GM19452 (cell line): ENCODE measurements at regions not wholly inside any gene's neighbourhood (a gene's known extent, or its start where the extent isn't known, plus 50 kb on each side); places are given as distances from the start of the nearest gene placed in this dataset.

Experiments
- ATAC-seq: cut with Tn5 transposase; IDR thresholded peaks from one replicate; pipeline ENCODE4 v1.9.1; 2021; ENCODE audit not compliant: unreplicated experiment

GRCh38 chr1:38301040-38301439, 254.4 kb upstream of the POU3F1 start:
- ATAC-seq: no peak

- no peak for ATAC-seq
Measured at GRCh38 chr1:38300616-38301015, 254.0 kb upstream of the POU3F1 start.

GRCh38 chr1:38297842-38298241, 251.2 kb upstream of the POU3F1 start:
- ATAC-seq: no peak

- no peak for ATAC-seq
Measured at GRCh38 chr1:38297246-38297645, 250.7 kb upstream of the POU3F1 start.

DNA sequence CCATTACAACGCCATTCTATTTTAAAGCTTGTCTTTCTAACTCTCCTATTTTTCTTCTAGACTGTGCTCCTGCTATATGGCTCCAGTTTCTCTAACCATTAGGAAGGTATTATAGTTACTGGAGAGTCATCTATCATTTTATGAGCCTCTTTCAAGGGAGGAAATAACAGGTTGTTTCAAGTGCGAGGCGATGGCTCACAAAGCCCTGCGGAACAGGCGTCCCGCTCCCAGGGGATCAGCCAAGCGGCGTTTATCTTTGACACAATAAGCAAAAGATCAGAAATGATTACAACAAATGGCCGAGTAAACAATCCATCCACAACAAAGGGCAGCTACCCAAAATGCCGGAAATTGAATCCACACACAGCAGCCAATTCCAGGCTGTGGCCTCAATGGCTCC, 249.5 kb upstream of the POU3F1 start:
- no peak for ATAC-seq

- ATAC-seq: no peak
Measured at GRCh38 chr1:38293567-38293966, 247.0 kb upstream of the POU3F1 start.

GRCh38 chr1:38292969-38293368, 246.4 kb upstream of the POU3F1 start:
- ATAC-seq: no peak

DNA sequence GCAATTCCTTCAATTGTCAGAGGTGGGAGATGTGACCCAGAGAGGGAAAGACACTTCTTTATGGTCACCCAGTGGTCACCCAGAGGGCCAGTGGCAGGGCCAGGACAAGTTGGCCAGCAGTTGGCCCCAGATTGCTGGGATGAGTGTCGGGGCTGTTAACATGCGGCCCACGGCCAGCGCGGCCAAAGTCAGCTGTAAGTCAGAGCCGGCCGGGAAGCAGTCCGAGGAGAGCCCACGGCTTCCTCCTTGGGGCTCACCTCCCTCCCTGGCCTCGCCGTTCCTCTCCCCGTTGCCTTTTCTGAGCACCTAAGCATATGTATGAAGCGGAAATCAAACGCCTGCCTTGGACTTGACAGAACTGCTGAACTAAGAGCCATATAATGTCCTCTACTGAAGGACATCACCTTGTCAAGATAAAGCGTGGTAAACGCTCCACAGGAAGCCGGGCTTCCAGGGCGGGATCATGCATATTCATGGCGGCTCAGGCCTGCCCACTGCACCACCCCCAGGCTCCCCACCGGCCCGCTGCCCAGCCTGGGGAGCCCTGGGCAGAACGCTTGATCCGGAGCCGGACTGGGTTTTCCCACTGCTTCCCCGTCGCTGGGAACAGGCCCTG, 245.4 kb upstream of the POU3F1 start:
- no peak for ATAC-seq

- ATAC-seq: no peak
Measured at GRCh38 chr1:38291336-38291735, 244.7 kb upstream of the POU3F1 start.

DNA sequence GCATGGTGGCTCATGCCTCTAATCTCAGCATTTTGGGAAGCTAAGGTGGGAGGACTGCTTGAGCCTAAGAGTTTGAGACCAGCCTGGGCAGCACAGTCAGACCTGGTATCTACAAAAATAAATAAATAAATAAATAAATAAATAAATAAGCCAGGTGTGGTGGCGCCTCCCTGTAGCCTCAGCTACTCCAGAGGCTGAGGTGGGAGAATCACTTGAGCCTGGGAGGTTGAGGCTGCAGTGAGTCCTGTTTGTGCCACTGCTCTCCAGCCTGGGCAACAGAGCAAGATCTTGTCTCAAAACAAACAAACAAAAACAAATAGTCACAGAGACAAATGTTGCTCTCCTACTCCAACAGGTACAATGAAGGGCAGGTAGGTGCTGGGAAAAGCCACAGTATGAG, 242.4 kb upstream of the POU3F1 start:
- ATAC-seq: no peak

- ATAC-seq: no peak
Measured at GRCh38 chr1:38287547-38287946, 241.0 kb upstream of the POU3F1 start.

DNA sequence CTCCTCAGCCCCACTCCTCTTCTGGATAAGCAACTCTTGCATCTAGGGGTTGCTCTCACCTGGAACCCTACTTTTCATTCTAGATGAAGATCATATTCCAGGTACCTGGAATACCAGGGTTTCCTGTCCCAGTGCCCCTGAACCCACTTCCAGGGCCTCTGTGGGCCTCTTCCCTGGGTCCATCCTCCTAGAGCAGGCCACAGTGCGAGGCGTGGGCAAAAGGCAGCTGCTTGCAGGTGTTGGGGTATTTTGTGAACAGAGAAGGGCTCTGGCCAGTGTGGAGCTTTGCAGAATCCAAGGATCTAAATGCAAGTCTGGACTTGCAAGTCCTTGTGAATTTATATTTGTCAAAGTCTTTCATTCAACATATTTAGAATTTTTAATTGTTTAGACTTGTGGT, 240.4 kb upstream of the POU3F1 start:
- ATAC-seq: no peak

GRCh38 chr1:38285807-38286530, 239.4 kb upstream of the POU3F1 start:
- no peak for ATAC-seq

DNA sequence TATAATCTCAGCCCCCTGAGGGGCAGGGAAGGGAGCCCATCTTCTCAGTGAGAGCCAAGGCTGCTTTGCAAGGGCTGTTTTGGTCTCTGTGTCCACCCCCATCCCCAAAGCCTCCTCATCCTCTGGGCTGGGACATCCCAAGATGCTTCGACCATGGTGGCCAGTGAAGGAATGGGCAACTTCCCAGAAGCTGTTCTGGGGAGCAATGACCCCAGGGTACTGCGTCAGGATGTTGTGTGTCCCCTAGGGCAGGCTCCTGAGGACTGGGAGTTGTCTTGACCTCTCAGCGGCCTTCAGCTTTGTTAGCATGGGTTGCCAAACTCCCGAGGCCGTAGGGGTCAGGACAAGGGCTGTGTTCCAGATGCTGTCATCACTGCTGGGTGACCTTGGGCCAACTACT, 238.4 kb upstream of the POU3F1 start:
- ATAC-seq: no peak

GRCh38 chr1:38283696-38284470, 237.3 kb upstream of the POU3F1 start:
- ATAC-seq: no peak

DNA sequence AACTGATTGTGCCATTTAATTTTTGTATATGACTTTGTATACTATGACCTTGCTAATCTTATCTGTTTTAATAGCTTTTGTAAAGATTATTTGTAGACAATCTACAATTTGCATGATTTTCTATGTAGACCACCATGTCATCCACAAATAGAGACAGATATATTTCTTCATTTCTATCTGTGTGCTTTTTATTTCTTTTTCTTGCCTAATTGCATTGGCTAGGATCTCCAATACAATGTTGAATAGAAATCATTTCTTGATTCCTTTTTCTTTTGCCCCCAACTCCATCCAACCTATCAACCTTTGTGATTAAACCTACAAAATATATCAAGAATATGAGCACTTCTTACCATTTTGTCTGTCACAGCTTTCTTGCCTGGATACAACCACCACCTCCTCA, 232.6 kb upstream of the POU3F1 start:
- no peak for ATAC-seq

- no peak for ATAC-seq
Measured at GRCh38 chr1:38277646-38278045, 231.1 kb upstream of the POU3F1 start.

DNA sequence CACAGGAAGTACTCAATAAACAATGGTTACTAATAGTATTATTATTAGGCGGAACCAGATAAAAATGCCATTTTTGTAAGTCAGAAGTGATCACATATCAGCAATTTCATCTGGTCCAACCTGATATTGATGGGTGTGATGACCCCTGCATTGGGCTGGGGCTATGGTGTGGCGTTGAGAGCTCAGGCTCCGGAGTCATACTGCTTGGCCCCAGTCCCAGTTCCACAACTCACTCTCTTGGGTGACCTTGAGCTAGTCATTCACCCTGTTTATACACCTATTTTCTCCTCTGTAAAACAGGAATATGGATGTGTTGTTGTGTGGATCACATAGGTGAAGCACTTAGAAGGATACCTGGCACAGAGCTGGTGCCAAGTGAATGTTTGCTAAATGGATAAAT, 229.4 kb upstream of the POU3F1 start:
- ATAC-seq: no peak

DNA sequence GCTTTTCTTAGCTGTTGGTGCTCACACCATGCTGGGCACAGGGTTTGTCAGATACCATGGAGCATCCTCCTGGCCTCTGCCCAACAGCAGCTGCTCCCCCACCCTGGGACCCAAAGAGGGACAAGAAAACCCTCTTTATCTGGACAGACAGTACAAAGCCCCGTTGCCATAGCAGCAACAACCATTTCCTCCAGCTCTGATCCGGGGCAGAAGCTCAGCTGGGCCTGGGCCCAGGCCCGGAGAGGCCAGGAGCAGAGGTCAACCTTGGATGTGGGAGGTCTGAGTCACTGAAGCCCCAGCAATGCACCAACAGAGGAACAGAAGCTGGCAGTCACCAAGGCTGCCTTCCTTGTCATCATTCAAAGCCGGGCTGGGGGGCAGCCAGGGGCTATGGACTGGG, 228.4 kb upstream of the POU3F1 start:
- no peak for ATAC-seq

DNA sequence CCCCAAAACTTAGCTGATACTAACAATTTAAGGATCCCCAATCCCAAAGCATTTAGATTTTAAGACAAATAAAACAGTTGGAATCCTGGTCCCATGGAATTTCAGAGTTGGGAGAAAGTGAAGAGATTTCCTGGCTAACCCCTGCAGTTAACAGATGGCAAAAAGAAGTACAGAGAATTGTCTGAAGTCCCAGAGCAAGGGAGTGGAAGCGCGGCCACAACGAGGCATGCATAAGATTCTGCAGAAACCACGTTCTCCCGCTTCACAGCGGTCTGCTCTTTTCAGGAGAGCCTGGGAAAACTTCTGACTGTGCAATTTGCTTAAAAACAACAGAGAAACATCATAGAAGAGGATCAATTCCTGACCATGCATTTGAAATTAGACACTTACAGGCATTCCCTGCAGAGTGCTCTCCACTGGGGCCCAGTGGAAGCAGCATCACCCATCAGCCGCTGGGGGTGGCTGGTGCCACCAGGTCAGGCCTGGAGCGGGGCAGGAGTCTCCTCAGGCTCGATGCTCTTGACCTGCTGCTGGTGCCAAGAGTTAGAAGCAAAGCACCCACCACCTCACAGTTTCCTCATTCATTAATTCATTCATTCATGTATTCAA, 226.7 kb upstream of the POU3F1 start:
- no peak for ATAC-seq

DNA sequence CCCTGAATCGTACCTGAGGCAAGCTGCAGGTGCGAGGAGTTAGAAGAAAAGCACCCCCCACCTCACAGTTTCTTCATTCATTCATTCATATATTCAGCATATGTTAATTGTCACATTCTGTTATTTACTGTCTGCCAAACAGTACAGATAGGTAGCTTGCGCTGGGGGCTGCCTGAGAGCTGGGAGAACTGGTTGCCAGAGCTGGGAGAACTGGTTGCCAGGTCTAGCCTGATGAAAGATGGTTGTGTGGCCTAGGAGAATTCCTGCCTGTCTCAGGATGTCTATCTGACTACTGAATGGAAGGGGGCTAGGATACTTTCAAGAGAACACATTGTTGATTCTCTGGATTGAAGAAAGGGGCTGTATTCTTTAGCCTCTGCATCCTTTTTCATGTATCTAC, 225.9 kb upstream of the POU3F1 start:
- ATAC-seq: no peak
